Inferior parietal cortex (tissue), 1 donor: ENCODE measurements at regions not wholly inside any gene's neighbourhood (a gene's known extent, or its start where the extent isn't known, plus 50 kb on each side); places are given as distances from the start of the nearest gene placed in this dataset.

Experiments
- DNase-seq: peaks from one replicate; pipeline ENCODE4 v3.0.0-alpha.2; 2016; ENCODE audit errors: extremely low spot score

DNA sequence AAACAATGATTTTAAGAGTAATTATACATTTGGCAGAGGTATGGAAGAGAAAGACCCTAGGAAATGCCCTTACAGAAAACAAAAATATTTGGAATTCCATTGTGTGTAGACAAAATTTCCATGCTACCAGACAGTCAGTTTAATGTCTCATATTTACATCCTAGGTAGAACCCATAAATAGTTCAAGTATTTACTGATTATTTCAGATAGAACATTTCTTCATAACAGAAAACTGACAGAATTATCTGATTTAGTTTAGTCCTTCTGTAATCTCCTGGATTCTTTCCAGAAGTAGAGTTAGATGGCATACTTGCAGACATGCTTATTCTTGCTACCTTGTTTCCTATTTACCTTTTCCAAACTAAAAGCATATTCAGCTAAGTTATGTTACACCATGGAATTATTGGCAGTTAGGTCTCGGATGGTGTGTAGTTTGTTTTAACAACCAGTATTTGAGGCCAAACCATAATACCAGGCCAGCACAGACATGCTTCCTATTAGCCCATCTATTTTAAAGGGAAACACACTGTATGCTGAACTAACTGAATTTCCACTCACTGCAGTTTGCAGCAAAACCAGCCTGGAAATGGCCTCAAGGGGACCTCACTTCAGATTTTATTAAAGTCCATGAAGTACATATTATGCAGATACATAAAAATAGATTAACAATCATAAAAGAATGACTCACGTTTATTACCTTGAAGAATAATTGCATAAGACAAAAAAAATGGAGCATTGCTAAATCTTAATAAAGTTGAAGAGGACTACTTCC lies 126.6 kb upstream of the LRIG3 start:
- DNase-seq = no peak

DNA sequence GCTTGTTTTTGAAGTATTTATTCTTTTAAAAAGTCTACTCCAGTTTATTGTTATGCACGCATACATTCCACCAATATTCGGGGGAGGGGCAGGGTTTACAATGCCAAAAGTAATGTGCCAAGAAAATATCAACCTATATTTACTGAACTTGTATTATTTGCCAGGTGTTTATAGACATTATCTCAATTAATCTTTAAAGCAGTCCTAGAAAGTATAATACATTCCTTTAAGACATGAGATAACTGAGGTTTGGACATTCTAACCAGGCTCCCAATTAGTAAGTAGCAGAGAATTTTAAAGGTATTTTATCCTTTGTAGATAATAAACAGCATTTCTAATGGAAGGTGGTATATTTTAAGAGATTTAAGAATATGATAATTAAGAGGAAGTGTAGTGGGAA lies 124.5 kb upstream of the LRIG3 start:
- DNase-seq = no peak

DNA sequence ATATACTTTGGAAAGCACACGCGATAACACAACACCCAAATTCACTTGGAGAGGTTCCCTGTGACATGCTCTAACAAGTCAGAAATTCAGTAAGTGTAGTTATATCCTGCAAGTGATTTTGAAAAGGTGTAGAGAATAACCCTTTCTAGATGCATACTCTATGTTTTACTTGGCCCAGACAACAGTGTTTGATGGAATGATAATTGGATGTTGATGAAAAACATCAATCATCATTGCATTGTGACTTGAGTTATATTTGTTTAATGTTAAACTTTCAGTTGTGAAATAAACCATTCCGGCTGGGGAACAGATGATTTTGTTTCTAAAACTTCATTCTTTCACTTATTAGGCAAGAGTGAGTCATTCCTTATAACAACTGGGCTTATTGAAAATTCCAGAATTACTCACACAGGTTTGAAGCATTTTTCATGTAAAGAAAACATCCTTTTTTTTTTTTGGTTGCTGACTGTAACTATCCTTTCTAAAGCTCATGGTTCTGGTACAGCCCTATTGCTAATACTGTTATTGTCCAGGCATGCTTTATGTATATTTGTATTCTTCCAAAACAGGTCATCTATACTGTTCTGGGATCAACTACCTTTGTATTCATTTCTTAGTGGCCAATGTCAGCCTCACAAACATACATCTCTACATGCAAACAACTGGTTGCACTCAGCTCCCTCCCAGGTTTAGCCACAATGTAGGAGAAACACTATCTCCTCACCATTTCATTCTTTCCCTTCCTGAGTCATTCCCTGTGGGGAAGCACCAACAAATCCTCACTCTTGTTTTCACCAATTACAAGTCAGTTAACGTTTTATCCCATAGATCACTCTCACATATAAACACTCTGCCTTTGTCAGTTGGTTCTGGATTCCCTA lies 121.2 kb upstream of the LRIG3 start:
- no peak for DNase-seq

DNA sequence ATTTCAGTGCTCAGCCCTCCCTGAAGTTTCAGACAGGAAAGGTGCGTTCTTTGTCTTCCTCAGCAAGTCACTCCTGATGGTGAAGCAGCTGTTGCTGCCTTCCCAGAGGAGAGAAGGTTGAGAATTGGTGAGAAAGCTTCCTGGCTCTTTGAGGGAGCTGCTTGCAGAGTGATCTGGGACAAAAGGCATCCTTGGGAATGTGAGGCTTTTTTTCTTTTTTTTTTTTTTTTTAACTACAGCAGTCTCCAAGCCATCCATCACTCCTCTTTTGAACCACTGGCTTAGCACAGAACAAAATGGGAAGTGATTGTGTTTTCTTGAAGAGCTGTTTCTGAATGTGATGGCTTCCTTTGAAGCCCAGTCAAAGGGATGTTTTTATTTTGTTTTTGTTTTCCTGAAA lies 120.4 kb upstream of the LRIG3 start:
- no peak for DNase-seq

DNA sequence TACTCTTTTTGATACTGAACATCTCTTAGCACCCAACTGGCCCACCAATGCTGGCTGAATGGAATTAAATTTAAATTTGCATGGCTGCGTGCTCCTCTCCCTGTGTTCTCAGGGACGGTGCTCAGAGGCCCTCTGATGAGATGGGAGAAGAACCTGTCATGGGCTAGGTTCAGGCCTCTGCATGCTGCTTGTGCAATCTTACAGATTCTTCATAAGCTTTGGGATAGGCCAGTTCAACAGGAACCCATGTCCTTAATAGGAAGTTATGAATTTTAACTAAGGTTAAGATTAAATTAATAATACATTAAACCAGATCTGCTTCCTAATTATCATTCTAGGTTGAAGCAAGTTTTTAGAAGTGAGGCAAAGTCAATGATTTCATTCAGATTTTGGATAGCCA lies 119.7 kb upstream of the LRIG3 start:
- no peak for DNase-seq

DNA sequence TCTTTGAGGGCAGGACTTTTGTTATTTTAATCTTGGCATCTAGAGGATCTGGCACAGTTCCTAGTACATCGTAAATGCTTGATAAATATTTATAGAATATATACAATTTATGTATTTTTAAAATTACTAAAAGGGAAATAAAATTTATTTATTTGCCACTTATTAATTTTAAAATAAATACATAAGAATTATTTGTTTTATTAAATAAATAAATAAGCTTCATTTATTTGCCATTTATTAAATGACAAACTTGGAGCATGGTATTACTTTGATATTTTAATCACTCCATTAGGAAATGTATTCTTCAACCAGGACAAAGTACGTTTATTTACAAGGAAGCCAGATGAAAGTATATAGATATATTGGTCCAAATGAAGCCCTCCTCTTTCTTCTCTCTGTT lies 118.7 kb upstream of the LRIG3 start:
- no peak for DNase-seq

DNA sequence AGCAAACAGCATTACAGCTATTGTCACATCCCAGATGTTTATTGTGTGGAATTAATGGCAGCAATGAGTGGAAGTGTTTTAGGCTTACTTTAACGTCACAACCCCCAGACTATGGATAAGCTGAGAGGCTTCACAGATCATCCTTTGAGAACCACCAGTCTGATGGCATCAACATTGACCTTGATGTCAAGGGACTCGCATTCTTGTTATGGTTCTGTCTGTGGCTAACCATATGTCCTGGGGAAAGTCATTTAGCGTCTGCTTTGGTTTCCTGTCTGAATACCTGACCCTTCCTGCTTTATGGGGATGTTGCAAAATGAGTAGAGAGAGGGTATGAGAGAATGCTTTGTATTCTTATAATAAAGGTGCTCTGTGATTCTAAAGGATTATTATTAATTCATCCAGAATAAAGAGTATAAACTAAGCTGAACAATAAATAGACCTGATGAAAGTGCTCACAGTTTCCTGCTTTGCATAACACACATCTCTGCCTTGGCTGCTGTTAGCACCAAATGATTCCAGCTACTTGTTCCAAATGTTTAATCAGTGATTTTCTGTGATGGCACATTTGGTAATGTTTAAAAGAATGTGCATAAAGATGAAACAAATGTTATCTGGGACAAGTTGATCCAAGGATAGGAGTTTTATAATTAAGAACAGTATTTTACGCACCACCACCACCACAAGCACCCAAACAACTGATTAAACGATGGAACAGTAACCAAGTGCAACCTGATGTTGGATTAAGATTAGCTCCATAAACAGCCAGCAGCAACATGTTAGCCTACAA lies 116.9 kb upstream of the LRIG3 start:
- no peak for DNase-seq

DNA sequence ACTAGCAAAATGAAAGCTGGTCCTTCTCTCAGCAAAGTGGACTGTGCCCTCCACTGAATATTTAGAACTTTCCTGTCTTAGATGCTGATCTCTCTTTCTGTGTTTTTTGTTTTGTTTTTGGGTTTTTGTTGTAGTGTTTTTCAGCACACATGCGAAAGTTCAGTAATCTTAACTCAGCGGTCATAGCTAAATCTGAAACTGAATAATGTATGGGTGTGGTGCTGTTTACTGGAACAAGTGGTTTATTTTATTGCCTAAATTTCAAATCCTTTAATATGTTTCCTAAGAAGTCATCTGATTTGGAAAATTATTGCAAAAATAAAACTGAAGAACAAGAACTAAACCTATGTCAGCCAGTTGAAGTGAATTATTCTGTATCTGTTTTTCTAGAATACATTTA lies 116.0 kb upstream of the LRIG3 start:
- DNase-seq = no peak

DNA sequence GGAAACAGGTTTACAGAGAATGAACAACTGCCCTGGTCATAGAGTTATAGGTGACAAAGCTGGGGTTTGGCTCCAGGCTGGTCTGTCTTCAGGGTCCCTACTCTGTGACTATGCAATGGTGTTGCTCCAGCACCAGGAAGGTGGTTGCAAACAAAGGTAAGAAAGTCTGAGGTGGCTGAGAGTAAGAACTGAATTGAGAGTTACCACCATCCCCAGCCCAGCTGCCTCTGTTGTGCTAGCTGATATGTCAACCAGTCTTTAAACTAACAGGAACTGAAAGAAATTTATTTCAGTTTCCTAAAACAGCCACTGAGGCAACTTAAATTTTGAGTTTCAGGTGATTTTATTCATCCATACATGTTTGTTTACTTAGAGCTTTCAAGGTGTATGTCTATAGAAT lies 111.0 kb upstream of the LRIG3 start:
- no peak for DNase-seq

DNA sequence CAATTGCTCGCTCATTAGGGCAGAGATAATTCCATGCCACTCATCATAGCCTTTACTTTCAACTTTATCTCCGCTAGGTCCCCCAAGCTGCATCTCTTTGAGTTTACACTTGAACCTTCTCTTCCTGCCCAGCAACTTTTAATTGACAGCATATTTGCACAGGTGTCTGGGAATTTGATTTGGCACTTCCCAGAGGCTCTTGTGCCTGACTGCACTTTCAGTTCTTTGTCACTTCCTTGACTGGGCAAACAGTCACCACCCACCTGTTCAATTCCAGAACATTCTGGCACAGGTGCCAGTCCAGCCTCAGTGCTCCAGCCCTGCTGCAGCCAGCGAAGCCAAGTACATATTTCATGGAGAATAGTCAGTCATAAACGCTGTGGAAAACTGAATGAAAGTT lies 110.1 kb upstream of the LRIG3 start:
- no peak for DNase-seq

DNA sequence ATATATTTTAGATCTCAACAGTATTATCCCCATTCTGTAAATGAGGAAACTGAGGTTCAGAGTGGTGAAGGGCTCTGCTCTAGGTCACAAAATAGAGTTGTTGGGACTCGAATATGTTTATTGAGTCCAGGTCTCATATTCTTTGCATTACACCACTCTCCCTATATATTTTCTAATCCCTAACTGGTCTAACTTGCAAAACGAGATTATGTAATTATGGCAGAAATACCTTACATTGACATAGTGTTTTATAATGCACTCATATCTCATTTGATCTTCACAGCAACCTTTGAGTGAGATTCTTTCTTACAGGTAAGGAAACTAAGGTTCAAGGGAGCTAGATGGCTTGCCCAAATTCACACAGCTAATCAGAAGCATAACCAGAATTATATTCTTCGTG lies 106.9 kb upstream of the LRIG3 start:
- no peak for DNase-seq

DNA sequence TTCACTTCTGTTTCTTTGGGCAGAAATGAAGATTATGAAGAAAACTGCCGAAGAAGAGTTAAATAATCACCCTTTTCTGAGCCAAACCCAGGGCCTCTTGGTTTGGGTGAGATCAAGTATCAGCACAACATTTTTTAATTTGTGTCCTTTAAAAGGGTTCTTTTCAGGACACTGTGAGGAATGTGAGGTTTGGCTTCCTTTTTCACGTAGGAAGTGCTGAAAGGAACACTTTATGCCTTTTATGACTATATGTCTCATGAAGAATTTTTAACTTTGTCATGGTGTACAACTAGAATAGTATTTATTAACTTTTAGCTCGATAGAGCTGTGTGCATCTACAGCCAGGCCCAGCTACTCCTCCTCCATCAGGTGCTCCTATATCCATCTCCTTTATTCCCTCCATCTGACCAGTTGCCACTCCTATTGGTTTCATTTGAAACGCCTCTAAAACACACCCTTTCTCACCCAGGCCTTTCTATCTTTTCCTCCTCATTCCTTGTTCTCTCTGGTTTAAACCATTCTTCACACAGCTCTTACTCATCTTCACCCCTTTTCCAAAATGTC lies 103.6 kb upstream of the LRIG3 start:
- no peak for DNase-seq

DNA sequence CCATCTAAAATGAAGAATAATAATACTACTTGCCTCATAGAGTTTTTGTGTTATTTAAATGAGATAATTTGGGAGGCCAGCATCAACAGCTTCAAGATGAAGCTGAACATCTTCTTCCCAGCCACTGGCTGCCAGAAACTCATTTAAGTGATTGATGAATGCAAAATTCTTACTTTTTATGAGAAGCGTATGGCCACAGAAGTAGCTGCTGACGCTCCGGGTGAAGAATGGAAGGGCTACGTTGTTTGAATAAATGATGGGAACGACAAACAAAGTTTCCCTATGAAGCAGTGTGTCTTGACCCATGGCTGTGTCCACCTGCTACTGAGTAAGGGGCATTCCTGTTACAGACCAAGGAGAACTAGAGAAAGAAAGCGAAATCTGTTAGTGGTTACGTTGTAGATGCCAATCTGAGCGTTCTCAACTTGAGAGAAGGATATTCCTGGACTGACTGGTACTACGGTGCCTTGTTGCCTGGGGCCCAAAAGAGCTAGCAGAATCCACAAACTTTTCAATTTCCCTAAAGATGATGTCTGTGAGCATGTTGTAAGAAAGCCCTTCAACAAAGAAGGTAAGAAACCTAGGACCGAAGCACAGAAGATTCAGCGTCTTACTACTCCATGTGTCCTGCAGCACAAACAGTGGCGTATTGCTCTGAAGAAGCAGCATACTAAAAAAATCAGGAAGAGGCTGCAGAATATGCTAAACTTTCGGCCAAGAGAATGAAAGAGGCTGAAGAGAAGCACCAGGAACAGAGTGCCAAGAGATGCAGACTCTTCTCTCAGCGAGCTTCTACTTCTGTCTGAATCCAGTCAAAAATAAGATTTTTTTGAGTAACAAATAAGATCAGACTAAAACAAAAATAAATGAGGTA lies 100.0 kb upstream of the LRIG3 start:
- no peak for DNase-seq

DNA sequence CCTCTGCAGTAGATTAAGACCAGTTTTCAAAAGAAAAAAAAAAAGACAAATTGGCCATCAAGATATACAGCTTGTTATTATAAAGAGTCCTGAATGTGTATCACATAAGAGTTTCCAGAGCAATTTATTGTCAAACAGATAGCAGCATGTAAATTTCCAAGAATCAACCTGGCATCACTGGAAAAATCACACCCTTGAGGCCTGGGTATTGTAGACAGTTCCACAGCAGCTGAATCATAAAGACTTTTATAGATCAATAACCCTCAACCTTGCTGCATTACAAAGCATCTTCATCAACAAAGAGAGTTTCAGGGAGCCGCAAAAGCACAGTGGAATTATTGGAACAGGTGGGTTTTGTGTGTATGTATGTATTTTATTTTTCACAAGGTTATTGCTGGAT lies 94.6 kb upstream of the LRIG3 start:
- no peak for DNase-seq

DNA sequence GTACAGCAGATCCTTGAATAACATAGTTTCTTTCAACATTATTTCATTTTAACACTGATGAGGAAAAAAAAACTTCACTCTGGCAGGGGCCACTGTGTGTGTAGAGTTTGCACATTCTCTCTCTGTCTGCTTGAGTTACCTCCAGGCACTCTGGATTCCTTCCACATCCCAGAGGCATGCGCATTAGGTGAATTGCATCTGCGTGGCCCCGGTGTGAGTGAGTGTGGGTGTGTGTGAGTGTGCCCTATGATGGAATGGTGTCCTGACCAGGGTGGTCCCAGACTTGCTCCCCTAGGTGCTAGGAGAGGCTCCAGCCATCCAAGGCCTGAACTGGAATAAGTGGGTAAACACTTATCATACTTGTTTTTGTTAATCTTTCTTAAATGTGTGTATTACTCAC lies 90.6 kb upstream of the LRIG3 start:
- no peak for DNase-seq

DNA sequence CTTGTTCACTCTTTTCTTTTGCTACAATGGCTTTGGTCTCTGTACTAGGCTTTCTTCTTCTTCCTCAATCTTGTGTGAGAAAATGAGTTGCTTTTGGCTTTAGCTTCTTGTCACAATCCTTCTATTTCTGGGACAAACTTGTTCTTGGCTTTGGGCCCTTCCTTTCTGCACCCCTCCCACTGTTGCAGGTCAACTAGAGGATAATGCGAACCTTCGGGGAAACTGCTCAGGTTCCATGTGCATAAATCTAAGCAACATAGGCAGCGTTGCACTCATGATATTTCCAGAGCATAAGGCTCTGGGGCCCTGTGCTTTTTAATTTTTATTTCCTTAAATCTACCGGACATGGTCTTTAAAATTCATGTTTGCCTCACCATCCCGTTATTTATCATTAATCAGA lies 89.8 kb upstream of the LRIG3 start:
- DNase-seq = no peak

DNA sequence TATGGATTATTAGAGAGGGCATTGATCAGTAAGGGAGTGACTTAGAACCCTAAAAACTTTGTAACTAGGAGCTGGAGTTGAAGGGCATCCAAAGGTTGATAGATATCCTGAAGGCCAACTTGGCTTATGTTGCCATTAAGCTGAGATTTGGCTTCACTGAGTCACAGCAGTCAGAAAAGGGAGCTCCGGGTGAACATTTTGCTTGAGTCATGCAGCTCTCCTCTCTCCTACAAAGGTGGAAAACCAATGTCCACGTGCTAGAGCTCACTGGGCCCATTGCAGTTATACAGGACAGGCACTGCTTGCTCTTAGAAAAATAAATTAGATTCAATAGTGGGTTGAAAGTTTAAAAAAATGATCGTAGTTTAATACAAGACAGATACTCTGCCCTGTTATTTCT lies 87.3 kb upstream of the LRIG3 start:
- DNase-seq = no peak

DNA sequence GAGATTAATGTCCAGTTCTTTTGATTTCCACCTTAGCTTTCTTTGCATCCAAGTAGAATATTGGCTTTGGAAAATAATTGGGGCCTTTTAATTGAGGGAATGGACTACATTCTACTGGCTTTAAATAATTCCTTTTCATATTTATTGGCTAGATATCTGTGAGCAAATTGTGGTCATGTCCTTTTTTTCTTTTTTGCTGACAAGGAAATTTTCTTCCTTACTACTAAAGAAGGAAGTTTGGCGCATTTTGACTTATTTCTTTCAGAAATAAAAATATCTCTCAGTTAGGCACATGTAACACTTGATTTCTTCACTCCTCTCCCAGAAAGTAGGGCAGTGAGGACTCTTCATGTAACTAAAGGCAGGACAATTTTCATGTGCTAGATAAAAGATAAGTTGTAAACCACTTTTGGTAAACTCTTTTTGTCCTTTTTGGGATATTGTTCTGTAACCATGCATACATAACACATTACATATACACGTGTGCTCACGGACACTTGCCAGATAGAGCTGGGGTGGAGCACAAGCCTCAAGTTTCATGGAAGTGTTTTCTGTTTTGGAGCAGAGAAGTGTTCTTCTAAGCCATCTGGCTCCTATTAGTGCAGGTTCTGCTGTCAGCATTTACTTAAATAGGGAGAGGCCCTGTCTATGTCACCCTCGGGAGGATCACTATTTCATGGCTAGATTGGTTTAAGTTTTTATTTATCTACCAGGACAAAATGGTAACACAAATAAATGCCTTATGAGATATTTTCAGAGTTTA lies 85.1 kb upstream of the LRIG3 start:
- peak; percentile 3 for DNase-seq

DNA sequence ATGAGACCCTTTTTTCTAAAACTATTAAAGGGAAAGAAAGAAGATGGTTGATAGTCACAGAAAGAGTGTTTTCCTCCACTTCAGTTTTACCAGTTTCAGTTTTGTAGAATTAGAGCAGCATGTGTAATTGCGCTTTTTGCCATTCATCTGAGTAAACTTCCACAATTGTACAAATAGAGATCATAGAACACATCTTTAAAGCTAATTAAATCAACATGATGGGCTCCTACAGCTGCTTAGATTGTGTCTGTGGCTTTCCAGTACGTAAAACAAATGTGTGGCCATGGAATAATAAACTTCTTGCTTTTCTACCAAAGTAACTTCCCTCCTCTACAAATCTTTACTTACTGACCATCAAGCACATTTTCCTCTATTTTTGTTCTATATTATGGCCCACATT lies 84.2 kb upstream of the LRIG3 start:
- DNase-seq = no peak

DNA sequence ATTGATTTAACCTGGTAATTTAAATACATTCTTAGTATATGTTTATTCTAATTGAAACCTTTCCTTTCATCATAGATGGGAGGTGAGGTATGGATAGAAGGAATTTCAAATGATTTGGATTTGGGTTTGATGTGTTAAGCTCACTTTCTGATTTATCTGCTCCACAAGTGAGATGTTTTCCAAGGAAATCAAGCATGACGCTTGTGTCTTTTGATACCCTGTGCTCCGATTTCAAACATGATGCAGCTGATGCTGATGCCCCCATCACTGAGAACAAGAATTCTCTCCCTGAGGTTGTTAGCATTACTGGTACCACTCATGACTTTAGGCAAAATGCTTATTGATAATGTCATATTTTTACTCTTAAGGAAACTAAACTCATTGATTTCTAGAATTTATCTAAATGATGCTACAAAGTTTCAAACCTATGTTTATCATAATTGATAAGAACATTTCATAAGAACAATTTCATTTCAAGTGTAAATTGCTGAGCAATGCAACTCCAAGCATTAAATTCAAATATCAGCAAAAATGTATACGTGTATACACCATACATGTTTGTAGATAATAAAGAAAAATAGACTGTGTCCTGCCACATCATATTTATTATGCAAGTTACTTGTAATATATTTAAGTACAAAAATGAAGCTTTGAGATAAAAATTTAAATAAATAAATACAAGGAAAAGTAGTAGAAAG lies 75.5 kb upstream of the LRIG3 start:
- DNase-seq = no peak
